ENCODE measurements at regions not wholly inside any gene's neighbourhood (a gene's known extent, or its start where the extent isn't known, plus 50 kb on each side); places are given as distances from the start of the nearest gene placed in this dataset.

DNA sequence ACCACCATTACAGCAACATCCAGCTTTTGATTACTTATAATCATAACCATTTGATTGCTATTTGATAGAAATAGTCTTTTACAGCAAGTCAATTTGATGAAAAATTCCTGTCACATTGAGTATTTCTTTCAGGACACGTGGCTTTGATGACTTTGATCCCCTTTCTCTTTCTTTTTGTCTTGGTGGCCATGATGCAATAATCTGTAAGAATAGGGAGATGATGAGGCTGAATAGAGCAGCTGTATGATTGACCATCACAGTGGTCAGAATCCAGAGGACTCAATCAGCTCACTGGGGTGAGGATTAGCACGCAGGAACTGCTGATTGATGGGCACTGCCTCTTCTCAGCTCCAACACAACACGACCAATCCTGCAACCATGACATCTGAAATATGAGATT lies 262.7 kb downstream of the PARP8 start:
- TF ChIP-seq CTCF (IDR thresholded peaks at IDR 0.05) = no peak
- Mint-ChIP-seq H3K27me3 (peaks cover 5% of the 10 kb centered on the region), H3K27ac (no peak overlapping the region), H3K4me1 (no peaks in the 10 kb centered on the region), H3K4me3 (no peak overlapping the region), H3K9me3 (no peaks in the 10 kb centered on the region), H3K36me3 (ENCODE audit: low read depth) (no peaks in the 10 kb centered on the region)
- intact Hi-C loops (cut with micrococcal nuclease) = no loop called here
- DNase-seq = no peak
- ChIA-PET POLR2A (no interaction called here), CTCF (no interaction called here)
- ATAC-seq (ENCODE audit: low read depth) = no peak

DNA sequence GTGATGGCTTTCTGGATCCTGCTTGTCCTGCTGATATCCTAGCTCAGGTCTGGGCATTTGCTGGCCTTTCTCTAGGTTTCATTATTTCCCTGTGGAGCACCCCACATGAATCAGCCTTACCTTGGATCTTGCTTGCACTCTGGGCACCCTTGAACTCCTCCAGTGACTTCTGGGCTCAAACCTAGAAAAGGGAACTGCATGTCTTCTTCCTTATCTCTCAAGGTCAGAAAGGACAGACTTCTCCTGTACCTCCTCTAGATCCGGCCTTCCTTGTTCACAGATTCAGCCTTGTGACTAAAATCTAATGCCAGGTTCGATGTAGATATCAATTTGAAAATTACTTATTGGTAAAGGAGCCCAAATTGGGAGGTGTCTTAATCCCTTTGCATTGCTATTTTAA lies 267.9 kb downstream of the PARP8 start:
- H3K27me3 Mint-ChIP-seq = peaks cover 4% of the 10 kb centered on the region
- ATAC-seq (ENCODE audit: low read depth) = no peak

GRCh38 chr5:50945139-50945538 lies 278.7 kb downstream of the PARP8 start:
- Mint-ChIP-seq H3K9me3 (peaks cover 18% of the 10 kb centered on the region), H3K27me3 (peaks cover under 1% of the 10 kb centered on the region), H3K36me3 (ENCODE audit: low read depth) (no peaks in the 10 kb centered on the region), H3K4me1 (no peaks in the 10 kb centered on the region), H3K27ac (no peak overlapping the region), H3K4me3 (no peak overlapping the region)
- POLR2A ChIA-PET = no interaction called here
- TF ChIP-seq CTCF (IDR thresholded peaks at IDR 0.05) = no peak
- DNase-seq (no peak), ATAC-seq (ENCODE audit: low read depth) (no peak)
- intact Hi-C loops (cut with micrococcal nuclease) = no loop called here
- CTCF ChIA-PET = no interaction called here

More for the DNA sequence above, 267.9 kb downstream of the PARP8 start:
- no peak overlapping the region for H3K27ac Mint-ChIP-seq
- ChIA-PET POLR2A (no interaction called here), CTCF (no interaction called here)
- no peak for DNase-seq
- no peak for TF ChIP-seq CTCF (IDR thresholded peaks at IDR 0.05)
- H3K9me3 Mint-ChIP-seq = no peaks in the 10 kb centered on the region
- intact Hi-C loops (cut with micrococcal nuclease) = no loop called here
- H3K4me1 Mint-ChIP-seq = no peaks in the 10 kb centered on the region
- H3K36me3 Mint-ChIP-seq (ENCODE audit: low read depth) = no peaks in the 10 kb centered on the region
- no peak overlapping the region for H3K4me3 Mint-ChIP-seq

- ChIA-PET CTCF (interaction anchor here (1.1 to 2.2 kb wide), 2 partner anchors 10 to 14 kb away, joined by 3 to 7 read pairs; no protein-coding TSS in a partner anchor), POLR2A (no interaction called here)
- Mint-ChIP-seq H3K36me3 (ENCODE audit: low read depth) (no peaks in the 10 kb centered on the region), H3K27ac (no peak overlapping the region), H3K4me1 (no peaks in the 10 kb centered on the region), H3K4me3 (no peak overlapping the region), H3K9me3 (peaks cover 7% of the 10 kb centered on the region), H3K27me3 (peaks cover 2% of the 10 kb centered on the region)
- no peak for ATAC-seq (ENCODE audit: low read depth)
- intact Hi-C loops (cut with micrococcal nuclease) = no loop called here
- DNase-seq = no peak
- TF ChIP-seq CTCF (IDR thresholded peaks at IDR 0.05) = no peak
These were observed 281.7 kb downstream of the PARP8 start for GRCh38 chr5:50947906-50948683.

DNA sequence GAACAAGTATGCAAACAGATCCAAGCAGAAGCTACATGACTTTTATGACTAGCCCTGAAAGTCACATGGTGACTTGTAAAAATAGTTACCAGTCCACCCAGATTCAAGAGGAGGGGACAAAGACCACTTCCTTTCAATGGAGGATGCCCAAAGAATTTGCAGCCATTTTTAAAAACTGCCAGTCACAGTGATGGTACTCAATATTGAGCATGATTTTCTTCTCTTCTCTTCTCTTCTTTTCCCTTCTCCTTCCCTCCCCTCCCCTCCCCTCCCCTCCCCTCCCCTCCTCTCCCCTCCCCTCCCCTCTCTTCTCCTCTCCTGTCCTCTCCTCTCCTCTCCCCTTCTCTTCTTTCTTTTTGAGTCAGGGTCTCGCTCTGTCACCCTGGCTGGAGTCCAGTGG lies 286.9 kb downstream of the PARP8 start:
- ATAC-seq (ENCODE audit: low read depth) (no peak), DNase-seq (no peak)
- ChIA-PET CTCF (no interaction called here), POLR2A (no interaction called here)
- TF ChIP-seq CTCF (IDR thresholded peaks at IDR 0.05) = no peak
- H3K4me3 Mint-ChIP-seq = no peak overlapping the region
- intact Hi-C loops (cut with micrococcal nuclease) = no loop called here
- H3K36me3 Mint-ChIP-seq (ENCODE audit: low read depth) = no peaks in the 10 kb centered on the region
- no peaks in the 10 kb centered on the region for H3K9me3 Mint-ChIP-seq
- peaks cover 11% of the 10 kb centered on the region for H3K27me3 Mint-ChIP-seq
- no peak overlapping the region for H3K27ac Mint-ChIP-seq
- no peaks in the 10 kb centered on the region for H3K4me1 Mint-ChIP-seq

Data from activated B cell treated with CpG ODN at 0.5 μM for 24 hours (primary cell).